Stomach (tissue), 8 donors: ENCODE measurements at regions not wholly inside any gene's neighbourhood (a gene's known extent, or its start where the extent isn't known, plus 50 kb on each side); places are given as distances from the start of the nearest gene placed in this dataset.

Source experiments
- DNase-seq, 2 donors: peaks; one replicate each; pipeline versions ENCODE4 v3.0.0 to v3.0.0-alpha.2; 2013 to 2019
- H3K27ac ChIP-seq, 5 donors: fragments of 200-600 bp in 4 of 5; sonication (generic) in 4 of 5; one replicate each; pipeline ENCODE4 v1.5.1; 2013 to 2019; ENCODE audit warnings: mild to moderate bottlenecking in 1 of 5, moderate library complexity in 1 of 5
- H3K27me3 ChIP-seq, 3 donors: fragments of 200-600 bp; sonication (generic); one replicate each; pipeline ENCODE4 v1.5.1; 2017 to 2019; ENCODE audit warnings: mixed run types in 1 of 3
- H3K36me3 ChIP-seq, 4 donors: fragments of 200-600 bp; sonication (generic); 1 replicate in 3 of 4; 2 replicates in 1 of 4; pipeline ENCODE4 v1.5.1; 2016 to 2019
- H3K4me1 ChIP-seq, 4 donors: fragments of 200-600 bp; sonication (generic); one replicate each; pipeline ENCODE4 v1.5.1; 2016 to 2019
- H3K4me3 ChIP-seq, 4 donors: fragments of 200-600 bp; sonication (generic) in 3 of 4; one replicate each; pipeline ENCODE4 v1.5.1; 2016 to 2019; ENCODE audit warnings: mild to moderate bottlenecking in 1 of 4
- H3K9me3 ChIP-seq, 4 donors: fragments of 200-600 bp; sonication (generic); one replicate each; pipeline ENCODE4 v1.5.1; 2016 to 2019
- CTCF ChIP-seq, 7 experiments: fragments of 450-650 bp in 4 of 7; fragments of 200-600 bp in 3 of 7; sonication (generic) in 3 of 7; IDR thresholded peaks; one replicate each; pipeline ENCODE4 v1.5.1; 2016 to 2019; ENCODE audit warnings: antibody characterized with exemption in 7 of 7, control low read depth in 2 of 7, mild to moderate bottlenecking in 1 of 7
- EP300 ChIP-seq: sonication (generic); formaldehyde crosslinking; IDR thresholded peaks from one replicate; pipeline ENCODE4 v1.6.1; 2017; ENCODE audit warnings: antibody characterized with exemption
- POLR2A ChIP-seq, 4 donors: fragments of 450-650 bp; IDR thresholded peaks; one replicate each; pipeline ENCODE4 v1.6.1; 2016; ENCODE audit warnings: antibody characterized with exemption in 4 of 4, control low read depth in 2 of 4, mild to moderate bottlenecking in 1 of 4, moderate library complexity in 1 of 4
- POLR2AphosphoS5 ChIP-seq, 3 donors: sonication (generic); formaldehyde crosslinking; IDR thresholded peaks; one replicate each; pipeline ENCODE4 v1.6.1; 2016; ENCODE audit warnings: antibody characterized with exemption in 3 of 3
- WGBS, 5 donors: extraction: QIAGEN DNeasy Blood & Tissue Kit in 3 of 5; methylation state at CpG; one replicate each; pipeline versions ENCODE4 v1.1.5 to v1.1.7; 2013 to 2018; 5-methylcytosine and 5-hydroxymethylcytosine counted together
- intact Hi-C: fragments of 100-400 bp; cut with DNase I; formaldehyde crosslinking; loops from one replicate; pipeline ENCODE4 v1.15.1; 2023; ENCODE audit warnings: low total_unique reads
- donor health status: healthy with polysubstance abuse.
- donor health status: Bipolar disorder and iron deficiency.
- donor health status: healthy.

- Histone ChIP-seq H3K36me3 (no peaks in the 10 kb centered on the region), H3K27me3 (no peaks in the 10 kb centered on the region), H3K27ac (no peak overlapping the region), H3K4me1 (no peaks in the 10 kb centered on the region), H3K4me3 (no peak overlapping the region), H3K9me3 (no peaks in the 10 kb centered on the region)
- TF ChIP-seq EP300, result no peak
- no peak for TF ChIP-seq POLR2AphosphoS5 (IDR thresholded peaks at IDR 0.05)
- no peak for TF ChIP-seq POLR2A (IDR thresholded peaks at IDR 0.05)
- intact Hi-C loops, result no loop called here
- no peak for DNase-seq
- WGBS, 5 donors, result 80 to 87% (median 86%) methylated on average over 5 of the region's 5 CpGs
Measured at GRCh38 chr4:129600898-129601297, 504.9 kb downstream of the C4orf33 start.

- 74 to 100% (median 97%) methylated on average over 1 of the region's 1 CpG for WGBS, 5 donors
- TF ChIP-seq POLR2A (IDR thresholded peaks at IDR 0.05) (no peak), POLR2AphosphoS5 (IDR thresholded peaks at IDR 0.05) (no peak), CTCF (IDR thresholded peaks at IDR 0.05) (no peak), EP300 (no peak)
Measured at GRCh38 chr4:129602447-129602846, 506.5 kb downstream of the C4orf33 start.

GRCh38 chr4:129603241-129603931, 507.4 kb downstream of the C4orf33 start:
- DNase-seq, result no peak
- Histone ChIP-seq H3K27me3 (no peaks in the 10 kb centered on the region), H3K4me1 (no peaks in the 10 kb centered on the region), H3K4me3 (no peak overlapping the region), H3K27ac (no peak overlapping the region), H3K36me3 (no peaks in the 10 kb centered on the region), H3K9me3 (no peaks in the 10 kb centered on the region)
- intact Hi-C loops, result no loop called here
- 56 to 72% (median 67%) methylated on average over 4 of the region's 4 CpGs for WGBS, 5 donors
- TF ChIP-seq CTCF (IDR thresholded peaks at IDR 0.05), result no peak
- no peak for TF ChIP-seq POLR2A (IDR thresholded peaks at IDR 0.05)
- TF ChIP-seq EP300, result no peak
- TF ChIP-seq POLR2AphosphoS5 (IDR thresholded peaks at IDR 0.05), result no peak

More at GRCh38 chr4:129602447-129602846, 506.5 kb downstream of the C4orf33 start:
- Histone ChIP-seq H3K9me3 (no peaks in the 10 kb centered on the region), H3K27ac (no peak overlapping the region), H3K27me3 (no peaks in the 10 kb centered on the region), H3K36me3 (no peaks in the 10 kb centered on the region), H3K4me1 (no peaks in the 10 kb centered on the region), H3K4me3 (no peak overlapping the region)
- intact Hi-C loops, result no loop called here
- DNase-seq, result no peak

GRCh38 chr4:129604632-129605255, 508.8 kb downstream of the C4orf33 start:
- no peaks in the 10 kb centered on the region for H3K36me3 ChIP-seq
- no peak for TF ChIP-seq EP300
- no peak for TF ChIP-seq POLR2A (IDR thresholded peaks at IDR 0.05)
- TF ChIP-seq POLR2AphosphoS5 (IDR thresholded peaks at IDR 0.05), result no peak
- no peaks in the 10 kb centered on the region for H3K9me3 ChIP-seq
- DNase-seq, result no peak
- H3K4me1 ChIP-seq, result no peaks in the 10 kb centered on the region
- H3K4me3 ChIP-seq, result no peak overlapping the region
- H3K27ac ChIP-seq, result no peak overlapping the region
- WGBS, 5 donors, result 41 to 72% (median 55%) methylated on average over 1 of the region's 1 CpG
- intact Hi-C loops, result no loop called here
- no peaks in the 10 kb centered on the region for H3K27me3 ChIP-seq

GRCh38 chr4:129614611-129615010, 518.7 kb downstream of the C4orf33 start:
- H3K4me1 ChIP-seq, result no peaks in the 10 kb centered on the region
- 35 to 55% (median 44%) methylated on average over 3 of the region's 3 CpGs for WGBS, 5 donors
- no peaks in the 10 kb centered on the region for H3K9me3 ChIP-seq
- DNase-seq, result no peak
- H3K36me3 ChIP-seq, result no peaks in the 10 kb centered on the region
- no peaks in the 10 kb centered on the region for H3K27me3 ChIP-seq
- intact Hi-C loops, result no loop called here
- H3K4me3 ChIP-seq, result no peak overlapping the region
- H3K27ac ChIP-seq, result no peak overlapping the region
- no peak for TF ChIP-seq POLR2A (IDR thresholded peaks at IDR 0.05)
- TF ChIP-seq POLR2AphosphoS5 (IDR thresholded peaks at IDR 0.05), result no peak
- no peak for TF ChIP-seq EP300
- TF ChIP-seq CTCF (IDR thresholded peaks at IDR 0.05), result no peak
